ENCODE measurements at regions not wholly inside any gene's neighbourhood (a gene's known extent, or its start where the extent isn't known, plus 50 kb on each side); places are given as distances from the start of the nearest gene placed in this dataset.

DNA sequence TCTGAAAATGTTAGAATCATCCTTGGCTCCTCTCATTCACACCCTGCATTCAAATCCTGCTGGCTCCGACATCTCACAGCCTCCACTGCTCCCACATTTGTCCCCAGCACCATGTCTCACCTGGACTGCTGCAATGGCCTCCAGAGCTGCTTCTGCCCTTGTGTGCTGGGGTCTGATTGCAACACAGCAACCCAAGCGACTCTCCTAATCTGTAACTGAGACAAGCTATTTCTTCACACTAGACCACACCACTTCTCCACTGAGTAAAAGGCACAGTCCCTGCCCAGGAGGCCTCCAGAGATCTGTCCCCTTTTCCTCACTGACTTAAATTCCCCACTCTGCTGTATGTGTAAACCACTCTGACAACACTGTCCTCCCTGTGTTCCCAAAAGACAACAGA is 151.1 kb upstream of the TAS2R1 start:
- TF ChIP-seq EP300 (IDR thresholded peaks at IDR 0.05; ENCODE audit: borderline replicate concordance in 1 of 2, low read depth in 2 of 2, low read length in 2 of 2) (no peak), MAFK (IDR thresholded peaks at IDR 0.05; ENCODE audit: low read depth, low read length) (no peak), POLR2A (IDR thresholded peaks at IDR 0.05; ENCODE audit: control extremely low read depth in 1 of 2, low read depth in 2 of 2, low read length in 2 of 2) (no peak)
